ENCODE measurements at regions not wholly inside any gene's neighbourhood (a gene's known extent, or its start where the extent isn't known, plus 50 kb on each side); places are given as distances from the start of the nearest gene placed in this dataset.
"Not testable (repeated sequence)": the region's sequence is repeated elsewhere in the genome, so short reads cannot be mapped to it uniquely, and the experiment has no call there.

DNA sequence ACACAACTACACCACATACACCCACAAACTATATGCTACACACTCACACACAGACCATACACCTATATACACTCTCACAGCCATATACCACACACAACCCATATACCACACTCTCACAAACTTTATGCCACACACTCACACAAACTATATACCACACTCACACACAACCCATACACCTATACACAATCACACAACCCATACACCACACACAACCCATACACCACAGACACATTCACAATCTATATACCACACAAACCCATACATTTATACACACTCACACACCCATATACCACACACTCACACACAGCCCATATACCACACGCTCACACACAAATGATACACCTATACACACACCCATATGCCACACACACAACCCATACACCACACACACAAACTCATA lies 163.3 kb downstream of the TMEM121 start:
- no peaks in the 10 kb centered on the region for H4K20me1 ChIP-seq (ENCODE audit: control insufficient read depth, insufficient read depth, low read depth, low read length)
- peak overlapping the region; percentile 46 for H3K4me2 ChIP-seq (ENCODE audit: low read length)
- peak overlapping the region; percentile 92 for H3K27ac ChIP-seq (ENCODE audit: low read depth, low read length)
- H3K9me3 ChIP-seq (ENCODE audit: control insufficient read depth, insufficient read depth, low read length): no peaks in the 10 kb centered on the region
- H3K4me3 ChIP-seq (ENCODE audit: low read length): peak overlapping the region; percentile 47; the same call in 1 of the 2 replicates
- no peaks in the 10 kb centered on the region for H3K9me2 ChIP-seq (replicated peaks; ENCODE audit: control insufficient read depth, low read length)
- H3K27me3 ChIP-seq (ENCODE audit: control insufficient read depth, low read length): no peaks in the 10 kb centered on the region
- peaks cover 32% of the 10 kb centered on the region for H3K79me2 ChIP-seq (ENCODE audit: control insufficient read depth, low read length)
- peaks cover 75% of the 10 kb centered on the region for H3K4me1 ChIP-seq (ENCODE audit: control insufficient read depth, low read length)
- H3F3A ChIP-seq (ENCODE audit: control insufficient read depth, insufficient read depth): peaks cover 12% of the 10 kb centered on the region
- TF ChIP-seq EZH2phosphoT487 (IDR thresholded peaks at IDR 0.05; ENCODE audit: borderline replicate concordance, low read length) (no peak), CTCF (IDR thresholded peaks at IDR 0.05; ENCODE audit: low read depth, low read length, poor library complexity, severe bottlenecking) (no peak)
- H3K36me3 ChIP-seq (ENCODE audit: control insufficient read depth, low read length): peaks cover 11% of the 10 kb centered on the region

DNA sequence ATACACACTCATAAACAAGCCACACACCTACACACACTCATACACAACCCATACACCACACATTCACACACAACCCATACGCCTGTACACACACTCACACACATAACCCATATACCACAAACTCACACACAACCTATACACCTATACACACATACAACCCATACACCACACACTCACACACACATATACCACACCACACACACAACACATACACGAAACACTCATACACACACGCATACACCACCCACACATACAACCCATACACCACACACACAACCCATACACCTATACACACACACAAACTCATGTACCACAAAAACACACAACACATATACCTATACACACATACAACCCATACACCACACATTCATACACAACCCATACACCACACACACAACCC lies 164.3 kb downstream of the TMEM121 start:
- Histone ChIP-seq H3K79me2 (ENCODE audit: control insufficient read depth, low read length) (peaks cover 31% of the 10 kb centered on the region), H3K4me1 (ENCODE audit: control insufficient read depth, low read length) (peaks cover 75% of the 10 kb centered on the region), H3K9me3 (ENCODE audit: control insufficient read depth, insufficient read depth, low read length) (no peaks in the 10 kb centered on the region), H3K27ac (ENCODE audit: low read depth, low read length) (peak overlapping the region; percentile 92), H3K4me2 (ENCODE audit: low read length) (peak overlapping the region; percentile 46), H3K27me3 (ENCODE audit: control insufficient read depth, low read length) (no peaks in the 10 kb centered on the region), H3K36me3 (ENCODE audit: control insufficient read depth, low read length) (peaks cover 7% of the 10 kb centered on the region; the same call in 1 of the 2 replicates), H4K20me1 (ENCODE audit: control insufficient read depth, insufficient read depth, low read depth, low read length) (no peaks in the 10 kb centered on the region), H3K9me2 (replicated peaks; ENCODE audit: control insufficient read depth, low read length) (no peaks in the 10 kb centered on the region), H3F3A (ENCODE audit: control insufficient read depth, insufficient read depth) (peaks cover 12% of the 10 kb centered on the region), H3K4me3 (ENCODE audit: low read length) (peak overlapping the region; percentile 47)
- TF ChIP-seq CTCF (IDR thresholded peaks at IDR 0.05; ENCODE audit: low read depth, low read length, poor library complexity, severe bottlenecking) (no peak), EZH2phosphoT487 (IDR thresholded peaks at IDR 0.05; ENCODE audit: borderline replicate concordance, low read length) (no peak)

DNA sequence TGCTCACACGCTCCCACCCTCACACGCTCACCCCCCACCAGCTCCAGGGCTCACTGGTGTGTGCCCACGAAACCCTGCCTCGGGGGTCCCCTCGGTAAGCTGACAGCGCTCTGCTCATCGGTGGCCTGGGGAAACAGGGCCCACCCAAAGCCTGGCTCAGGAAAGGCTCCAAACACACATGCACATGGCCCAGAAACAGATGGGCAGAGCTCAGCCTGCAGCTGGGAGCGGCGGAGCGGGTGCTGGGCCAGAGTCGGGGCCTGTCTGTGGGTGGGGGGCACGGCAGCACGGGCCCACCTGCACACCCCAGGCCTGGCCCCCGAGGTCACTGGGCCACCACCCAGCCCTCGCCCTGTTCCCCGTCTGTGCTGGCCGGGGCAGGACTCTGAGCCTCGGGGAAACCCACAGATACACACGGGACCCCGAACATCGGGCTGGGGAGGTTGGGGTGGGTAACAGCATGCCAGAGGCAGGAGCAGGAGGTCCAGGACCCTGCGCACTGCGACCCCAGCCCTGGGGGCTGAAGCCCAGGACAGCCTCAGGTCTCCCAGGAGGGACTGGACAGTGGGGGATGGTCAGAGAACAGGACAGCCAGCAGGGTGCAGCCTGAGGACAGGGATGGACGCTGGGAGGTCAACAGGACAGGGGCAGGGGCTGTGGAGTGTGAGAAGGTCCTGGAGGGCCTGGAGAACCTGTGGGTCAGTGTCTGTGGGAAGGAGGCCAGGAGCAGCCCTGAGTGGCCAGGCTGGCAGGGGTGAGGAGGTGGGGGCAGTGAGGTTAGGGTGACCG lies 165.1 kb downstream of the TMEM121 start:
- H3K36me3 ChIP-seq (ENCODE audit: control insufficient read depth, low read length); H3K9me2 ChIP-seq (replicated peaks; ENCODE audit: control insufficient read depth, low read length); H4K20me1 ChIP-seq (ENCODE audit: control insufficient read depth, insufficient read depth, low read depth, low read length); H3K27me3 ChIP-seq (ENCODE audit: control insufficient read depth, low read length); H3K9me3 ChIP-seq (ENCODE audit: control insufficient read depth, insufficient read depth, low read length): not testable (repeated sequence)
- peaks cover 12% of the 10 kb centered on the region for H3F3A ChIP-seq (ENCODE audit: control insufficient read depth, insufficient read depth)
- peak overlapping the region; percentile 47; the same call in 1 of the 2 replicates for H3K4me3 ChIP-seq (ENCODE audit: low read length)
- H3K79me2 ChIP-seq (ENCODE audit: control insufficient read depth, low read length): peaks cover 31% of the 10 kb centered on the region
- H3K4me2 ChIP-seq (ENCODE audit: low read length): peak overlapping the region; percentile 46
- peak overlapping the region; percentile 92 for H3K27ac ChIP-seq (ENCODE audit: low read depth, low read length)
- peaks cover 72% of the 10 kb centered on the region for H3K4me1 ChIP-seq (ENCODE audit: control insufficient read depth, low read length)

DNA sequence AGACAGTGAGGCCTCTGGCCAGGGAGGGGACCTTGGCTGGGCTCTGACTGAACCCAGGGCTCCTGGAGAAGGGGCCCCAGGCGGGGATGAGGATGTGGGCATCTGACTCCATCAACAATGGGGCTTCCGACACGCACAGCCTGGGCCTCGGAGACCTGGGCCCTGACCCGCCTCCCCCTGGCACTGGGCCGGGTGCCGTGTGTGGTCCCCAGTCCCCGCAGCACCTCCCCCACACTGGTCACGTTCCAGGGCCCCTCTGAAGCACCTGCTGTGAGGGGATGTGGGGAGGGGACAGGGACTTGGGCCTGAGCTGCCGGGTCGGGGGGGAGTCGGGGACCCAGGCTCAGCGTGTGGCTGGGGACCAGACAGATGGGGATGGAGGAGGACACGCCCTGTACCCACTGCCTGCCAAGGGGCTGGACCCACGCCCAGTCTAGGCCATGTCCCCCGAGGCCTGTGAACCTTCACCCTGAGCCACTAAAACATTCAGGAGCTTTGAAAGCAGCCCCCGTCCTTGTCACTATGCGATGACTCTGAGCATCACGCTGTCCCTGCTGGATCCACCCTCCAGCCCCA lies 165.8 kb downstream of the TMEM121 start:
- peak overlapping the region; percentile 92 for H3K27ac ChIP-seq (ENCODE audit: low read depth, low read length)
- H3K36me3 ChIP-seq (ENCODE audit: control insufficient read depth, low read length); H4K20me1 ChIP-seq (ENCODE audit: control insufficient read depth, insufficient read depth, low read depth, low read length); H3K4me3 ChIP-seq (ENCODE audit: low read length); H3K27me3 ChIP-seq (ENCODE audit: control insufficient read depth, low read length); H3K9me2 ChIP-seq (replicated peaks; ENCODE audit: control insufficient read depth, low read length); H3K9me3 ChIP-seq (ENCODE audit: control insufficient read depth, insufficient read depth, low read length): not testable (repeated sequence)
- peaks cover 12% of the 10 kb centered on the region for H3F3A ChIP-seq (ENCODE audit: control insufficient read depth, insufficient read depth)
- peaks cover 31% of the 10 kb centered on the region for H3K79me2 ChIP-seq (ENCODE audit: control insufficient read depth, low read length)
- peak overlapping the region; percentile 46; the same call in 1 of the 2 replicates for H3K4me2 ChIP-seq (ENCODE audit: low read length)
- peaks cover 70% of the 10 kb centered on the region for H3K4me1 ChIP-seq (ENCODE audit: control insufficient read depth, low read length)

Data from DOHH2 (cell line).